IPS DF 19.7 (cell line): ENCODE measurements at regions not wholly inside any gene's neighbourhood (a gene's known extent, or its start where the extent isn't known, plus 50 kb on each side); places are given as distances from the start of the nearest gene placed in this dataset.

ENCODE experiments used
- DNase-seq: peaks from one replicate; pipeline ENCODE4 v3.0.0-alpha.2; 2013; ENCODE audit warnings: low read depth, low spot score

GRCh38 chr6:18763086-18763485 is 375.9 kb downstream of the RNF144B start:
- no peak for DNase-seq

- no peak for DNase-seq
Measured at GRCh38 chr6:18784794-18785193, 397.6 kb downstream of the RNF144B start.

- no peak for DNase-seq
Measured at GRCh38 chr6:18785810-18786490, 398.8 kb downstream of the RNF144B start.

GRCh38 chr6:18792866-18793265 is 405.7 kb downstream of the RNF144B start:
- DNase-seq: no peak

GRCh38 chr6:18795726-18796125 is 408.6 kb downstream of the RNF144B start:
- DNase-seq: no peak

- DNase-seq: no peak
Measured at GRCh38 chr6:18820725-18821124, 433.6 kb downstream of the RNF144B start.

- peak; percentile 52 for DNase-seq
Measured at GRCh38 chr6:18823782-18824386, 436.7 kb downstream of the RNF144B start.

- no peak for DNase-seq
Measured at GRCh38 chr6:18829272-18829870, 442.2 kb downstream of the RNF144B start.

GRCh38 chr6:18835976-18836375 is 448.8 kb downstream of the RNF144B start:
- DNase-seq: no peak

- no peak for DNase-seq
Measured at GRCh38 chr6:18837013-18837412, 449.9 kb downstream of the RNF144B start.

GRCh38 chr6:18842534-18842933 is 455.4 kb downstream of the RNF144B start:
- DNase-seq: no peak

GRCh38 chr6:18845896-18846295 is 458.7 kb downstream of the RNF144B start:
- DNase-seq: no peak

- DNase-seq: no peak
Measured at GRCh38 chr6:18846327-18846726, 459.2 kb downstream of the RNF144B start.

GRCh38 chr6:18861204-18861603 is 474.1 kb downstream of the RNF144B start:
- DNase-seq: no peak

- DNase-seq: no peak
Measured at GRCh38 chr6:18883268-18883667, 496.1 kb downstream of the RNF144B start.

GRCh38 chr6:18883851-18884250 is 496.7 kb downstream of the RNF144B start:
- DNase-seq: no peak

- DNase-seq: no peak
Measured at GRCh38 chr6:18893540-18894269, 506.6 kb downstream of the RNF144B start.

GRCh38 chr6:18897350-18897749 is 510.2 kb downstream of the RNF144B start:
- DNase-seq: no peak

- no peak for DNase-seq
Measured at GRCh38 chr6:18904681-18905080, 517.5 kb downstream of the RNF144B start.

GRCh38 chr6:18920701-18921100 is 533.6 kb downstream of the RNF144B start:
- no peak for DNase-seq

GRCh38 chr6:18931086-18931485 is 543.9 kb downstream of the RNF144B start:
- DNase-seq: no peak

GRCh38 chr6:18958146-18958545 is 571.0 kb downstream of the RNF144B start:
- DNase-seq: no peak
